Activated T-helper 2 cell treated with anti-CD3 and anti-CD28 coated beads, Interferon-gamma antibody, Interleukin-2, Interleukin-4, amounts not matched to agents 10 μg/mL and 5 μg/mL and 100 μg/mL, durations not matched to agents 14 hours and 24 hours and 36 hours (primary cell): ENCODE measurements at regions not wholly inside any gene's neighbourhood (a gene's known extent, or its start where the extent isn't known, plus 50 kb on each side); places are given as distances from the start of the nearest gene placed in this dataset.
A peak's percentile ranks its signal among the peaks of the same experiment; 100 is the strongest.
"Not testable (repeated sequence)": the region's sequence is repeated elsewhere in the genome, so short reads cannot be mapped to it uniquely, and the experiment has no call there.

Source experiments
- DNase-seq: peaks from one replicate; pipeline ENCODE4 v3.0.0; 2021; ENCODE audit warnings: low spot score
- H3K27ac Mint-ChIP-seq: one replicate; pipeline ENCODE4 v1.8.0; 2021; ENCODE audit warnings: mixed read lengths
- H3K27me3 Mint-ChIP-seq: one replicate; pipeline ENCODE4 v1.8.0; 2021; ENCODE audit warnings: low read depth, mixed read lengths
- H3K36me3 Mint-ChIP-seq: one replicate; pipeline ENCODE4 v1.8.0; 2021; ENCODE audit warnings: low read depth, mixed read lengths
- H3K4me1 Mint-ChIP-seq: one replicate; pipeline ENCODE4 v1.8.0; 2021; ENCODE audit warnings: low read depth, mixed read lengths
- H3K4me3 Mint-ChIP-seq: one replicate; pipeline ENCODE4 v1.8.0; 2021; ENCODE audit warnings: low read depth, mild to moderate bottlenecking, moderate library complexity, mixed read lengths
- H3K9me3 Mint-ChIP-seq: one replicate; pipeline ENCODE4 v1.8.0; 2021; ENCODE audit warnings: mixed read lengths
- intact Hi-C: fragments of 100-400 bp; cut with micrococcal nuclease; formaldehyde crosslinking; loops from one replicate; pipeline ENCODE4 v1.15.1; 2023

- Mint-ChIP-seq H3K4me1 (no peaks in the 10 kb centered on the region), H3K36me3 (no peaks in the 10 kb centered on the region), H3K27ac (no peak overlapping the region), H3K9me3 (no peaks in the 10 kb centered on the region), H3K27me3 (no peaks in the 10 kb centered on the region), H3K4me3 (no peak overlapping the region)
- intact Hi-C loops, result no loop called here
- DNase-seq, result no peak
These were observed 322.6 kb upstream of the FRG2C start for GRCh38 chr3:75341324-75342067.

DNA sequence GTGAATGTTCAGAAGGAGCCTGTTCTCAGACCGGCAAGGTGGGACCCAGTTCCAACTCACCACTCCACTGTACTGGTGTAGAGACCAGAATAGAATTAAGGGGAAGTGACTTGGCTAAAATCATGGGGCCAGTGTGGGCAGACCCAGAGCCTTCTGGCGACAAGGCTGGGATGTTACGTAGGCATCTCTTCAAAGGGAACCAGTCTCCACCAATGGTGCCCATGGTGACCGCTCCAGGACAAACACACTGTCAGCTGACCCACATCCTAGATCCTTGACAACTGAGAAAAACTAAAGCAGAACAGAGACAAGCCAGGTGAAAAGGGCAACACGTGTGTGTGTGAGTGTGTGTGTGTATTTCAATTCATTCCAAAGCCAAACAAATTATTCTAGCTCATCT, 321.7 kb upstream of the FRG2C start:
- Mint-ChIP-seq H3K4me1 (no peaks in the 10 kb centered on the region), H3K27me3 (no peaks in the 10 kb centered on the region), H3K4me3 (no peak overlapping the region), H3K36me3 (no peaks in the 10 kb centered on the region), H3K9me3 (no peaks in the 10 kb centered on the region), H3K27ac (no peak overlapping the region)
- DNase-seq, result no peak
- intact Hi-C loops, result no loop called here

- DNase-seq, H3K9me3 Mint-ChIP-seq, H3K36me3 Mint-ChIP-seq, H3K4me3 Mint-ChIP-seq, H3K4me1 Mint-ChIP-seq, H3K27me3 Mint-ChIP-seq, H3K27ac Mint-ChIP-seq, intact Hi-C loops: not testable (repeated sequence)
These were observed 313.6 kb upstream of the FRG2C start for GRCh38 chr3:75350536-75350935.

DNA sequence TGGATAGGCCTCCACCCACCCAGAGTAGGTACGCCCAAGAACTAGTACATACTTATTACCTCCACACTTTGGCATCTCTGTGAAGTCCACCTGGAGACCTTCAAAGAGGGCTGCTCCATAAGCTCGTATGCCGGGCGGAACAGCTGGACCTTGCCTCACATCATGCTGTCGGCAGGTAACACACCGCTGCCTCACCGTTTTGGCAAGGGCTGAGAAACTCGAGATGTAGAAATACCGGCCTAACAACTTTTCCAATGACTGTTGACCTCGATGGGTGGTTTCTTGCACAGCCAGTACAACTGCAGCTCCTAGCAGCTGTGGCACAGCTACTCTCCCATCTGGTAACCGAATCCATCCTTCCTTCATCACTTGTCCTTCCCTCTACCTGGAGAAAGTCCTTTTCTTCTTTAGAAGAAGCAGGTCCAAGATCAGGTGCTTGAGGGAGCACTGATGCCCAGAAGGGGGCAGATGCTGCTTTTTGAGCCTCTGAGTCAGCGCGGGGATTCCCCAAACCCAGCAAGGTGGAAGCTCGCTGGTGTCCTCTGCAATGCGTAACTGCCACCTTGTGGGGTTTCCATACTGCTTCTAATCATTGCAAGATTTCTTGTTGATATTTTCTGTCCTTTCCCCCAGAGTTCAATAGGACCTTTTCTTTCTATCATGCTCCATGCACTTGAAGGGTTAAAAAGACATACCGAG, 301.9 kb upstream of the FRG2C start:
- intact Hi-C loops, result loop anchor here (10.0 kb wide), 1 partner anchor 63 kb away; no protein-coding TSS in a partner anchor
- not testable (repeated sequence) for H3K9me3 Mint-ChIP-seq, H3K4me3 Mint-ChIP-seq, H3K27ac Mint-ChIP-seq, H3K4me1 Mint-ChIP-seq, H3K36me3 Mint-ChIP-seq, H3K27me3 Mint-ChIP-seq
- DNase-seq, result peak; percentile 20

DNA sequence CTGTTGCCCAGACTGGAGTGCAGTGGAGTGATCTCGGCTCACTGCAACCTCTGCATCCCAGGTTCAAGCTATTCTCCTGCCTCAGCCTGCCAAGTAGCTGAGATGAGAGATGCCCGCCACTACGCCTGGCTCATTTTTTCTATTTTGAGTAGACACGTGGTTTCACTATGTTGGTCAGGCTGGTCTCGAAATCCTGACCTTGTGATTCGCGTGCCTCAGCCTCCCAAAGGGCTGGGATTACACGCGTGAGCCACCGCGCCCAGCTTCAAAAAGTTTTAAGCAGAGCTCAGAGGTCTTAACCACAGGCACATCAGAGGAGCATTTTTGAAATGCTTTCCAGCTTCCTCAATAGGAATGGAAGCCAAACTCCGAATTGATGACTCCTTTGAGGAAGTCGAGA, 291.2 kb upstream of the FRG2C start:
- H3K4me3 Mint-ChIP-seq, result peak overlapping the region; percentile 44
- H3K9me3 Mint-ChIP-seq, H3K27me3 Mint-ChIP-seq, H3K36me3 Mint-ChIP-seq, DNase-seq, intact Hi-C loops, H3K27ac Mint-ChIP-seq, H3K4me1 Mint-ChIP-seq: not testable (repeated sequence)

GRCh38 chr3:75379840-75380239, 284.3 kb upstream of the FRG2C start:
- H3K4me3 Mint-ChIP-seq, DNase-seq, H3K36me3 Mint-ChIP-seq, H3K27ac Mint-ChIP-seq, intact Hi-C loops, H3K4me1 Mint-ChIP-seq, H3K27me3 Mint-ChIP-seq: not testable (repeated sequence)
- H3K9me3 Mint-ChIP-seq, result peaks cover 17% of the 10 kb centered on the region

DNA sequence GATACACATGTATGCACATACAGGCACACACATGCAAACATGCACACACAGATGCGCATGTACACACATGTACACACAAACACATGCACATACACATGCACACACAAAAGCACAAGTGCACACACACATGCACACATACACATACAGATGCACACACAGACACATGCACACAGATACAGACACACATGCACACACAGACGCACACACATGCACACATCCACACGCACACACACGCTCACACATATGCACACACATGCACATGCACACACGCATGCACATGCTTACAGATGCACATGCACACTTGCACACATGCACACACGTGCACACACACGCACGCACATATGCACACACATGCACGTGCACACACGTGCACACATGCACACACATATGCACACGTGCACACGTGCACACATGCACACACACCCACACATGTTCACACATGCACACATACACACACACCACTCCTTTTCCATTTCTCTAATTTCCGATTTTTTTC, 283.8 kb upstream of the FRG2C start:
- Mint-ChIP-seq H3K27ac (no peak overlapping the region), H3K4me3 (no peak overlapping the region), H3K36me3 (no peaks in the 10 kb centered on the region), H3K9me3 (peaks cover 17% of the 10 kb centered on the region), H3K4me1 (no peaks in the 10 kb centered on the region), H3K27me3 (no peaks in the 10 kb centered on the region)
- intact Hi-C loops, result no loop called here
- no peak for DNase-seq

- H3K36me3 Mint-ChIP-seq, intact Hi-C loops: not testable (repeated sequence)
These were observed 280.1 kb upstream of the FRG2C start for GRCh38 chr3:75384016-75384415.

DNA sequence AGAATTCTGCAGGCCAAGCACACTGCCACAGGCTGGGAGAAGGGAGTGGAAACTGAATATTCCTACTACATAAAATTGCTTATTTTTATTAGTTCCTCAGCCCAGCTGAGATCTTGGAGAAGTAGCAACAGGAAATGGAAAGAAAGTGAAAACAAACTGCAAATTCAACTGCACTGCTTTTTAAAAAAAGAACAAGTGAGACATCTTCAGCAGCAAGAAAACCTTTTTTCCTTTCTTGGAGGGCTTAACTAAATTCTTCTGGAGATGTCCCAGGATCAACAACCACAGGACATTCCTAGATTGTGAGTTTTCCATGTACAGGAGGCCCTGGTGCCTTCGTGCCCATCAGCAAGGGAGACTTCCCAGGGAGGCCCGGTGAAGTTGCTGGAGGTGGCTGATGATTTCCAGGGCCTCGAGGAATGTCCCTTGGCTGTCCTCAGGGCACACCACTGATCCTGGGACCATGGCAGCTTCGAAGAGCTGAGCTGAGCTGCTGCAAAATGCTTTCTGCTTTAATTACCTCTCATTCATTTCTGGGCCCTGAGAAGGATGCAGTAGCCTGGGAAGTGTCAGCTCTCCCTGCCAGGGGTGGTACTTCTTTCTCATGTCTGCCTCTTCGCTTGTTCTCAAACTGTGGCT, 275.5 kb upstream of the FRG2C start:
- H3K4me3 Mint-ChIP-seq, intact Hi-C loops, DNase-seq, H3K36me3 Mint-ChIP-seq, H3K27ac Mint-ChIP-seq, H3K4me1 Mint-ChIP-seq, H3K27me3 Mint-ChIP-seq, H3K9me3 Mint-ChIP-seq: not testable (repeated sequence)

More at GRCh38 chr3:75384016-75384415, 280.1 kb upstream of the FRG2C start:
- DNase-seq, H3K4me3 Mint-ChIP-seq, H3K27ac Mint-ChIP-seq, H3K4me1 Mint-ChIP-seq, H3K27me3 Mint-ChIP-seq: not testable (repeated sequence)
- peaks cover 17% of the 10 kb centered on the region for H3K9me3 Mint-ChIP-seq

GRCh38 chr3:75393288-75393694, 270.8 kb upstream of the FRG2C start:
- H3K27ac Mint-ChIP-seq, H3K4me3 Mint-ChIP-seq, H3K4me1 Mint-ChIP-seq, intact Hi-C loops, H3K27me3 Mint-ChIP-seq, DNase-seq, H3K36me3 Mint-ChIP-seq, H3K9me3 Mint-ChIP-seq: not testable (repeated sequence)

DNA sequence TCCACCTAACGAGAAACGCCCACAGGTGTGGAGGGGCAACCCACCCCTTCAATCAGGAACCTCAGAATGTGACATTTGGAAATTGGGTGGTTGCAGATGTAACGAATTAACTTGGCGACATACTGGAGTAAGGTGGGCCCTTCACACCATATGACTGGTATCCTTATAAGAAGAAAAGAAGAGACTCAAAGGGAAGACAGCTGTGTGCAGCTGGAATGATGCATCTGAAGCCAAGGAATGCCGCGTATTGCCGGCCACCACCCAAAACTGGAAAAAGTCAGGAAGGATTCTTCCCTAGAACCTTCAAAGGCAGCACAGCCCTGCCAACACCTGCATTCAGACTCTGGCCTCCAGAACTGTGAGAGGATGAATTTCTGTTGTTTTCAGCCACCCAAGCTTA, 270.0 kb upstream of the FRG2C start:
- H3K27me3 Mint-ChIP-seq, intact Hi-C loops, H3K4me3 Mint-ChIP-seq, H3K9me3 Mint-ChIP-seq, H3K27ac Mint-ChIP-seq, H3K36me3 Mint-ChIP-seq, DNase-seq, H3K4me1 Mint-ChIP-seq: not testable (repeated sequence)

- H3K4me1 Mint-ChIP-seq, H3K27ac Mint-ChIP-seq, H3K27me3 Mint-ChIP-seq, H3K4me3 Mint-ChIP-seq, DNase-seq, intact Hi-C loops, H3K36me3 Mint-ChIP-seq, H3K9me3 Mint-ChIP-seq: not testable (repeated sequence)
These were observed 269.4 kb upstream of the FRG2C start for GRCh38 chr3:75394562-75395360.
